Mucosa of descending colon (tissue), 3 donors: ENCODE measurements at regions not wholly inside any gene's neighbourhood (a gene's known extent, or its start where the extent isn't known, plus 50 kb on each side); places are given as distances from the start of the nearest gene placed in this dataset.

ENCODE experiments used
- ATAC-seq: fragments of 200-7000 bp; cut with Tn5 transposase; one replicate; pipeline ENCODE4 v1.9.1; 2020; ENCODE audit warnings: mild to moderate bottlenecking, moderate library complexity
- DNase-seq, 3 donors: peaks; one replicate each; pipeline ENCODE4 v3.0.0-alpha.2; 2020
- H3K36me3 ChIP-seq: fragments of 200-600 bp; one replicate; pipeline ENCODE4 v1.8.0; 2021; ENCODE audit warnings: low read depth, mild to moderate bottlenecking
- H3K4me1 ChIP-seq: fragments of 200-600 bp; one replicate; pipeline ENCODE4 v1.8.0; 2021; ENCODE audit warnings: low read depth, mild to moderate bottlenecking
- H3K4me3 ChIP-seq: fragments of 200-600 bp; one replicate; pipeline ENCODE4 v1.8.0; 2021; ENCODE audit warnings: mild to moderate bottlenecking
- H3K9me3 ChIP-seq: fragments of 200-600 bp; one replicate; pipeline ENCODE4 v1.8.0; 2021; ENCODE audit warnings: mild to moderate bottlenecking
- CTCF ChIP-seq: fragments of 200-600 bp; IDR thresholded peaks from one replicate; pipeline ENCODE4 v1.8.0; 2022; ENCODE audit warnings: antibody characterized with exemption, mild to moderate bottlenecking
- intact Hi-C, 2 donors: fragments of 100-400 bp; cut with DNase I in 1 of 2; cut with micrococcal nuclease in 1 of 2; formaldehyde crosslinking; loops; one replicate each; pipeline versions ENCODE4 v1.11.0 to v1.11.1; 2022; cut with DNase I, micrococcal nuclease
- donor health status: DM: no; HTN: no; CAD: no; lungs with moderate emphysema.
- donor health status: DM: no; HTN: no; CAD: no.
- donor health status: DM: no; HTN: yes; CAD: no.

- no peak for DNase-seq
- no peaks in the 10 kb centered on the region for H3K9me3 ChIP-seq
- H3K36me3 ChIP-seq = no peaks in the 10 kb centered on the region
- H3K4me3 ChIP-seq = no peak overlapping the region
- no peak for ATAC-seq
- TF ChIP-seq CTCF = no peak
- intact Hi-C loops = no loop called here
- H3K4me1 ChIP-seq = no peaks in the 10 kb centered on the region
Measured at GRCh38 chr15:79539401-79539800, 107.3 kb downstream of the MINAR1 start.

- DNase-seq (no peak), ATAC-seq (peak; percentile 19)
- H3K4me3 ChIP-seq = no peak overlapping the region
- intact Hi-C loops = no loop called here
- no peaks in the 10 kb centered on the region for H3K36me3 ChIP-seq
- TF ChIP-seq CTCF = no peak
- H3K4me1 ChIP-seq = no peaks in the 10 kb centered on the region
- no peaks in the 10 kb centered on the region for H3K9me3 ChIP-seq
Measured at GRCh38 chr15:79540551-79540950, 108.4 kb downstream of the MINAR1 start.

GRCh38 chr15:79541196-79541595 is 109.1 kb downstream of the MINAR1 start:
- H3K4me1 ChIP-seq = no peaks in the 10 kb centered on the region
- ATAC-seq = no peak

GRCh38 chr15:79543097-79543496 is 111.0 kb downstream of the MINAR1 start:
- Histone ChIP-seq H3K9me3 (no peaks in the 10 kb centered on the region), H3K4me3 (no peak overlapping the region), H3K36me3 (no peaks in the 10 kb centered on the region), H3K4me1 (no peaks in the 10 kb centered on the region)
- intact Hi-C loops = no loop called here
- DNase-seq (no peak), ATAC-seq (no peak)
- TF ChIP-seq CTCF = no peak

More at GRCh38 chr15:79541196-79541595, 109.1 kb downstream of the MINAR1 start:
- no peaks in the 10 kb centered on the region for H3K9me3 ChIP-seq
- DNase-seq = no peak
- intact Hi-C loops = no loop called here
- no peak for TF ChIP-seq CTCF
- no peaks in the 10 kb centered on the region for H3K36me3 ChIP-seq
- H3K4me3 ChIP-seq = no peak overlapping the region

- H3K4me3 ChIP-seq = no peak overlapping the region
- ATAC-seq (no peak), DNase-seq (no peak)
- H3K9me3 ChIP-seq = no peaks in the 10 kb centered on the region
- H3K36me3 ChIP-seq = no peaks in the 10 kb centered on the region
- no peaks in the 10 kb centered on the region for H3K4me1 ChIP-seq
- no peak for TF ChIP-seq CTCF
- intact Hi-C loops = no loop called here
Measured at GRCh38 chr15:79549196-79549595, 117.1 kb downstream of the MINAR1 start.

GRCh38 chr15:79560384-79560783 is 128.2 kb downstream of the MINAR1 start:
- TF ChIP-seq CTCF = no peak
- no peak for DNase-seq
- Histone ChIP-seq H3K4me1 (no peaks in the 10 kb centered on the region), H3K9me3 (no peaks in the 10 kb centered on the region), H3K36me3 (no peaks in the 10 kb centered on the region), H3K4me3 (no peak overlapping the region)
- no peak for ATAC-seq
- intact Hi-C loops = no loop called here
